NCI-H2107 treated with DMSO at 0.1 percent for 48 hours (cell line): ENCODE measurements at regions not wholly inside any gene's neighbourhood (a gene's known extent, or its start where the extent isn't known, plus 50 kb on each side); places are given as distances from the start of the nearest gene placed in this dataset.
"Not testable (repeated sequence)": the region's sequence is repeated elsewhere in the genome, so short reads cannot be mapped to it uniquely, and the experiment has no call there.

Source experiments
- DNase-seq: peaks from one replicate; lab custom pipeline; 2025; ENCODE audit not compliant: unreplicated experiment; lab: John Stamatoyannopoulos, UW

DNA sequence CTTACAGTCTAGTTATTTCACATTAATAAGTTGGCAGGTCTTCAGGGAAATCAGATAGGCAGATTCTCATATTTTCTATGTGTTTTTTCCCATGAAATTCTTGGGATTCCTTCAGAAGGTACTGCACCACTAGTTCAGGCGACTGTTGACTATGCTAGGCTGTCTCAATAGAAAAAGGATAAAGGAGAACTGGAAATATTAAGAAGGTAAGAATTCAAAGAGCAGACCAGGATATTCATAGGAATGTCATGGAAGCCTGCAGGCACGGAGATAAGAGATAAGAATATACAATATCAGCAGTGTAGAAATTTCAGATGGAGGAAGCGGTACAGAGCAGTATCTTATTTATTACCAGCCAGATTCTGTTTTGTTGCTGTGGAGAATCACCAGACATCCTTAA is 432.1 kb upstream of the MDFIC2 start:
- no peak for DNase-seq

DNA sequence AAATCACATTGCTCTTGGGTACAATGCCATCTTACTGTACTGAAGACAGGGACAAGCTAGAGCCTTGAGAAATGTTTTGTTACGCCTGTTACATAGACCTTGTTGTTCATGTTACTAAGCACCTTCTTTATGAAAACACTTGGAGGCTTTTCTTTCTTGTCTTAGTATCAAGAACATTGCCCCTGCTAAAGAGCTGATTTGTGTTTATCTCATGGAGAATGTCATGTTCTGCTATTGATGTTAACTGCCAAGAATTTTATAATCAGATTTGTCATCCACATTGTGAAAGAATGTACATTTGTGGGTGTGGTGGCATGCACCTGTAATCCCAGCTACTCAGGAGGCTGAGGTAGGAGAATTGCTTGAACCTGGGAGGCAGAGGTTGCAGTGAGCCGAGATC is 431.3 kb upstream of the MDFIC2 start:
- DNase-seq, result no peak

DNA sequence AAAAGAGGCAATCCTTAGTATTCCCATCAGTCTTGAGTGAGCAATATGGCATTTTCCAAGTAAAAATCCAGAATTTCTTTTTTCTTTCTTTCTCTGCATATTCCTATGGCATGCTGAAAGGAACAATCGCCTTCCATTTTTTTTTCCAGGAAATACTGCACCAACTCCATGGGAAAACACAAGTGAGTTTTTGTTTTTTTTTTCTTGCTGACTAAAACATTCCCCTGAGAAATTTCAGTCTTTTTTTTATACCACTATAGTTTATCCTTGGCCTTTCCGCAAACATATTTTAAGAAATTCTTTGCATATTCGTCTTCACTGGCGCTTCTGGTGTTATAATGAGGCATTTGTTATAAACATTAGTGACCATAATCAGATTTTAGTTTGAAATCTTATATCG is 429.6 kb upstream of the MDFIC2 start:
- DNase-seq, result no peak

DNA sequence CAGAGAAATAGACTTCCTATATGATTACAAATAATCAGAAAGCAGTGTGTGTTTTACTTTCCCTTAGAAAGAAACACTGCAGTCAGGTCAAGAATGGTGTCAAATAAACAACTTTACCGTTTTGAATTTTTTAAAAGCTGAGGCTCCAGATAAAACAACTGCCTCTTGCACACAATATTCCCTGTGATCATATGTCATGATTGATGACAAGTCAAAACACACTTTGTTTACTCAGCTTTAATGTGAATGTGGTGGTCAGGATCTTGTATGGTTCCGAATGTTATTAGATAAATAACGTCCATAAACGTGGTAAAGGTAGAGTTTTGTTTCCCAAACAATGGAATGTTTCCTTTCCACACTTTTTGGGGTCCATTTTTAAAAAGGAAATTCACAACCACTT is 428.4 kb upstream of the MDFIC2 start:
- no peak for DNase-seq

DNA sequence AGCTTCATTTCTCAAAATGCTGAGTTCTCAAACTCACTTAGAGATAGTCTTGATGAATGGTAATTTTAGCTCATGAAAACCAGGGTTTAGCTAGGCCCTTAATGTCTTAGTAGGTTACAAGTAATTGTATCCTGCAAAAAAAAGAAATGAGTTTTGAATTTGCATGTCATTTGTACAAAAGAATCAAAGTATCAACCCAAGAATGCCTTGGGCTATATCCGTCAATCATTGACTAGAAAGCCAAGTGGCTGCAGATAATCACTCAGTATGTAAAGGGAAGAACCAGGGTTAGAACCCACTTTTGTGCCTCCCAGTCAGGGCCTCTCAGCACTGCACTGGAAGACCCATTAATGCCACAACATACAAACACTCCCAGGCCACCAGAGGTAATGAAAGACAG is 427.6 kb upstream of the MDFIC2 start:
- DNase-seq, result no peak

DNA sequence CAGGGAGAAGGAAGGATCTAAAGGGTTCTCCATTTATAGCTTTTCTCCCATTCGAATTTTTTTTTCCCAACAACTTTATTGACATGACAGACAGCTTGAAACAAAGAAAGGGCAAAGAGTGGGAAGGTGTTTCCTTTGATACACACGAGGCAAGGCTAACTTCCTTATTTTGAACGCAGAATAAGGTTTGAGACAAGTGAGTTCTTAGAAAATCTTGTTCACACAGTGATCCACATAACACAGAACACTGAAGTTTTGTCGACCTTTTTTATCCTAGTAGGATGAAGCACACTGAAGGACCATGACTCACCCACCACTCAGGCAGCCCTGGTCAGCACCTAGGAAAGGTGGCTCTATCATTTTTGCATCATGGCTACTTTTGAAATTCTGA is 425.8 kb upstream of the MDFIC2 start:
- DNase-seq, result no peak

DNA sequence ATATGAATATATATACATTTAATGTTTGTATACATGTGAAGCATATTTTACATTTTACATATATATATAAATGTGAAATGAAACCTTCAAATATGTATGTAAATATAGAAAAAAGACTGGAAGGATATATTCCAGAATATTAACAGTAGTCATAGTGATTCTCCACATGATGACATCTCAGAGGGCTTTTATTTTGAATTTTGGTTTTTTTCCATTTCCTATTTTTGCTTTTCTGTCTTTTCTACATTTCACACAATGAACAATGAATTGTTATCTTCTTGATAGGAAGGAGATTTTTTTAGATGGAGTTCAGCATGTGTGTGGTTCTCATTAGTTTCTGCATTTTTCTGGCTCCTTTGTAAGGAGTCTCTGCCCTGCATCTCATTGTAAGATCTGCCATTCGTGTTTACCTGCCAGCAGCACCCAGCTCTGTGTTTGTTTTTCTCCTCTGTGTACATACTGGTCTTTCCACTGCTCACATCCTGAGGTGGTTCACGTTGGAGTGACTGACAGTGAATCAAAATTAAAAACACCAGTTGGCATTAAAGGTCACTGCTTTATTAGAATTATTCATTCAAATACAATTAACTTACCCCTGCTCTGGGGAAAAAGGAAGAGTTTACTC is 425.3 kb upstream of the MDFIC2 start:
- DNase-seq, result no peak

DNA sequence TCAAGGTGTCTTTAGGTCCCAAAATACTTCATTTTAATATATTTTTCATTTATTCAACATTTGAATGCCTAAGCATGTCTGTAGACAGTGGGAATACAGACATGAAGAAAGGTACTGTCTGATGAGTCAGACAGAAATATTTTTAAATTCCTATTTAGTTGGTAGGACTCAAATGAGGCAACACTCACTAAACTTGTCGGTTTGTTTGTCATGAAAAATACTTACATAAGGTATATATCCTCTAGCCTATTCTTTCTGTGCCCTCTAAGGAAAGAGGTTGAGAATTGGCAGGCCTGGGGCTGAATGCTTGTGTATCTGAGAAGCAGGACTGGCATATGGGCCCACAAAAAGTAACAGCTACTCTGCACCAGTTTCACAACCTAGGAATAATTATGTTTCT is 423.6 kb upstream of the MDFIC2 start:
- no peak for DNase-seq

DNA sequence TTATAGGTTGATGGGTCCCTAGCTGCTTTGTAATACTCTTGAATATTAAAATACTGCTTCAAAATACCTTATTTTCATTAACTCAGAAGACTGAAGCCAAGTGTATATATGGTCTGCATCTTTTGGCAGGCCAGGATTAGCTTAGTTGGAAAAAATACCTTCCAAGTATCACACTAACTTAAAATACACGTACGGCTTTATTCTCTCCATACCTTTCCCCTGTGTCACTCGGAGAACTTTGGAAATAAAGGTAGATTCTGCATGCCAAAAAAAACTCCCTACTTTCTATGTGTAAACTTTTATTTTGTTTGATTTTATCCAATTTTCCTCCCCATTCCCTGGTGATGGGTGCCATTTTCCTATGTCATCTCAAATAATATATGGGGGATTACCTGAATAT is 422.3 kb upstream of the MDFIC2 start:
- no peak for DNase-seq

DNA sequence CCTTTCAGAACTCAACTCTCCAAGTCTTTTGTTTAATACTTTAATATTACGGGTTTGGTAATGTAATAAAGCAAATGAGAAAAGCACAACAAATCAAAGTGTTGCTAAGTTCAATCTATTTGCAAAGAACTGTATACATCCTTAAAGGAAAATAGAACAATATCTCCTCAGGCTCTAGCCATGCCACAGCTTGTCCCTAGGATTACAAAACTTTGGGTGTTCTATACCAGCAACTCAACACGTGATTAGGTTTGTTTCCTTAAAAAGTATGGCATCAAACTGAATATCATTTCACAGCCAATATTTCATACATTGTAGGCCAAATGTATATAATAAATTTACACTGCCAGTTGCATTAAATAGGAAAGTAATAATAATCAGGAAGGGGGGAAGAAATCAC is 418.6 kb upstream of the MDFIC2 start:
- no peak for DNase-seq

DNA sequence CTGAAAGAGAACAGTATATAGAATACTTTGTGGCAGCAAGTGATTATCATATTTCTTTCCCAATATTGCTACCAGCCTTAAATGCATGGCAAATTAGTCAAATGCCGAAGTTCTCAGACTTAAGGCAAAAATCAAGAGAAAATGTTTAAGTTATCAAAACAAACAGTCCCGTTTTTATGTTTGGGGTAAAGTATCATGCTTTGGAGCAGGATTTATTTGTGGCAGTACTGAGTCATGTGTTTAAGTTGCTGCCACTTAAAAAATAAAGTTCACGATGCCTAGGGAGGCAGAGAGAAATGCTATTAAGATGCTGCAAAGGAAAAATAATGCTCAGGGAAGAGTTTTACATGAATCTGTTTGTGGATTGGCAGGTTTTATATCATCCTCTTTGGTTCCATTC is 417.4 kb upstream of the MDFIC2 start:
- no peak for DNase-seq

DNA sequence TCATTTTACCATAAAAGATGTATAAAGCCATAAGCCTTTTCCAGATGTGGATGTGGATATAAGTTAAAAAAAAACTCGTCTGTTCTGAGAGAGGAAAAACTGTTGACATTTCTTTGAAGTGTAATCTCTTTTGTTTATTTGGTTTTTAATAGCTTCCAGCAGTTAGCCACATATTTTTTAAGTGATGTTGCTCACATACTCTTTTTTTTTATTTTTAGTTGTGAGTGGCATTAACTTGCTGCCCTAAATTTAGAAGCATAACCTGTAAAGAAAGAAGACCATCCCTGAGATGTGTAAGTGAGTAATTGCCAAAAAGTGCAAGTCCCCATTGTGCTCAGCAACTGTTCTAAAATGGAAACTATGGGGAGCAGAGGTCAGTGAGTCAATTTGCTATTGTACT is 415.9 kb upstream of the MDFIC2 start:
- no peak for DNase-seq

DNA sequence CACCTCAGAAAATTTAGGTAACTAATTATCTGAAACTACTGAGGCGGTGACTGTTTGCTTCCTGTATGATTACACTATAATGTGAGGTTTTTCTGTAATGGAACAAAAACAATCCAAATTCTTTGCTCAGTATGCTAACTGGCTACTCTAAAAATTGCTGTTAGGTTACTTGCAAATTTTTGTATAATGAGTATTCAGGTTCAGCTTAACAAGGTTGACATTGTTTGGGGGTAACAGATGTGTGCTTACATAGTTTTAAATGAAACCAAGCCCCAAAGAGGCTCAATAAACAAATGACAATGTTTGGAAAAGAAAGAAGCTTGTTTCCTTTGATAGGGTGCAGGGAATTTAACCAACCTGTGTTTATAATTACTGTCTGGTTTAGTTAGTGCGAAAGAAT is 414.5 kb upstream of the MDFIC2 start:
- DNase-seq, result no peak

DNA sequence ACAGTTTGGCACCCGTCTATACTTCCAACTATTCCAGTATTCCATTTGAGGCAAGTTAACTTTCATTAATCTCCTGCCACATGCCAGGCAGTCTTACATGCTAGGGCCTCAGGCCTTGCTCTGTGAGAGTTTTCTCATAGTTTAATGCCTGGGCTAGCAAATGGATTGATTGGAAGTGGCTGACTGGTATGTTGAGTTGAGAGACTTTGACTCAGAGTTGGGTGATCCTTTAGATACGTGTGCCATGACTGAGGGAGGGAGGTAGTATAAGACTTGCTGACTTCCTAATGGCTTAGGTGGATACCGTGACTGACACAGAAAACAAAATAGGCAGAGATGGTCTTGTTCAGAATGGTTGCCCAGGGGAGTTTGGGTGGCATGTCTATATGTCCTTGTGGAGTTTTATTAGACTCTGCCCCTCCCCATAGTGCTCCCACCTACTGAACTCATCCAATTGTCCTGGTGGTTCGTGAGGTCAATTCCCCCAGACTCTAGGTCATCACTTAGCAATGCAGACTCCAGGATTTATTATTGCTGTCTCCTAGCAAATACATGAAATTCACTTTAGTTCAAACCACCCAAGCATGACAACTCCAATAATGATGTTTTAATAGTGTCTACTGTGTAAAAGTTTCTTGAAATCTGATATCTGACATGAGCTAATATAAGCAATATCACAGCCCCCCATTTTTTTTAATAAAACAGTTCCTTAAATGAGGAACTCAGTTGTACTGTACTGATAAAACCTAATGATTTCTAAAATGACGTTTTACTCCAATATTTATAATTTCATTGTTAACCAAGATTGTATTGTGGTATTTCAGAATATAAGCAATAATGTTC is 413.9 kb upstream of the MDFIC2 start:
- DNase-seq, result no peak

DNA sequence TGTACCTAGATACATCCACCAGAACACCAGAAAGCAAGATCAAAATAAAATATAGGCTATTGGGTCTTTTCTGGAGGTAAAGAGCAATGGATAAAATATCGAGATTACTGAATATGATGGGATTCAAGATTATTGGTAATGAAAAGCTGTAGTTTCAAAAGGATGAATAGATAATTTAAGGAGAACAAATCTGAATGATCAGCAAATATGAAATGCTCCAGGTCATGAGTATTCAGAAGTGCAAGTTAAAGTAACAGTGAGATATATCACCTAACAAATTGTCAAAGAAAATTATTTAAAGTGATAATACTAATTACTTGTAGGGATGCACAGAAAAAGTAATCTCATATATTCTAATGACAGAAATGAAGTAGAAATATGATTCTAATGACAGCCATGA is 409.6 kb upstream of the MDFIC2 start:
- DNase-seq, result no peak

DNA sequence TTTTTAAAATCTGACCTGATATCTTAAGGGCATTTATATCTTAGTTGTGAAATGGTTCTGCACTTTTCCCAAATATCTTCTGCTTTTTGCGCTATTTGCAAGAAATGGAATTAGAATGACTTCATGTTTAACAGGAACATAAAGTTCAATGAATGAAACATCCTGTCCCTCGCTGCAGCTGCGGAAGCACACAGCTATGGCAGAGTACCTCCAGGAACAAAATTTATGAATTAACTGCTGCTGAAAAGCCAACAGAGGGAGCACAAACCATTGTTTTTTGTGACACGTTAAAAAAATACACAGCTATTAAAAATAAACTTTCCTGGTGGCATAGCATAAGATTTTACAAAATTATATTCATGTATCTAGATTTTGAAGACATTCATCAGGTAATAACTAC is 404.4 kb upstream of the MDFIC2 start:
- DNase-seq, result no peak

DNA sequence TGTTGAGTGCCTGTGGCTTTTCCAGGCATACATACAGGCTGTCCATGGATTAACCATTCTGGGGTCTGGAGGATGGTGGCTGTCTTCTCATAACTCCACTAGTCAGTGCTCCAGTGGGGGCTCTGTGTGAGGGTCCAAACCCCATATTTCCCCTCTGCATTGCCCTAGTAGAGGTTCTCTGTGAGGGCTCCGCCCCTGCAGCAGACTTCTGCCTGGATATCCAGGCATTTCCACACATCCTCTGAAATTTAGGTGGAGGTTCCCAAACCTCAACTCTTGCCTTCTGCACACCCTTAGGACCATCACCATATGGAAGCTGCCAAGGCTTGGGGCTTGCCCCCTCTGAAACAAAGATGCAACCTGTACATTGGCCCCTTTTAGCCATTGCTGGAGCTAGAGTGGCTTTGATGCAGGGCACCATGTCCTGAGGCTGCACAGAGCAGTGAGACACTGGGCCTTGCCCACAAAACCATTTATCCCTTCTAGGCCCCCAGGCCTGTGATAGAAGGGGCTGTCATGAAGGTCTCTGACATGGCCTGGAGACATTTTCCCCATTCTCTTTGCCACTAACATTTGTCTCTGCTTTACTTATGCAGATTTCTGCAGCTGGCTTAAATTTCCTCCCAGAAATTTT is 400.1 kb upstream of the MDFIC2 start:
- DNase-seq, result no peak

DNA sequence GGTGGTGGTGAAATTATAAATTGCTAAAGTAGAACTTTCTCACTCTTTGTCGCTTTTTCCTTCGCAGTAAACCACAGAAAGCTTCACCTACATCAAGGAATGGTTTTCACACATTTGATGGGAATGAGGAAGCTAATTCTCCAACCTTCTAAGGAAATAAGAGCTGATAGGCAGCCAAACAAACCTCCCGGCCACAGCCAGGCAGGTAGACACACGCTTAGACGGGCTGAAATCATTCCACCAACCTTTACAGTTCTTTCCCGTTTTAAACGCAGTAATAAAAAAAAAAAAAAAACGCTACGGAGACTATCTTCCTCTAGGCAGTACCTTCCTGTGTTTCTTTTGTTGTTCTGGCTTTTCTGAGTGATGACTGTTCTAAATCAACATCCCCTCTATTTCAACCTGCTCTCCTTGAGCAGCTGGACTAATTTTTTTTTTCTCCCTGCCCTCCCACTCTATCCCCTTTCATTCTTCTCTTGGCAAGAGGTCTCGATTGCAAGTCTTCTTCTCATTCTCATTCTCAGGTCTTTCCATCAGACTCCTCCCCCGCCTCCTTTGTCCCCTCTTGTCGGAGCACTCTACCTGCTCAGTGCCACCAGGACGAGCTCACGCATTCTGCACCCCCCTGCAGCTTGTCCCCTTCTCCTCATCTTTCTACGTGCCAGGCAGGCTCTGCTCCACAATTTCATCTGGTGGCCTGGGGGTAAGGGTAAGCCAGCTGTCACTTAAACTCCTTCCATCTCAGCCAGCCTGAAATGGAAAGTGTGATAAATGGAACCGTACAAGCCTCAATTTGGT is 391.1 kb upstream of the MDFIC2 start:
- DNase-seq, result no peak

DNA sequence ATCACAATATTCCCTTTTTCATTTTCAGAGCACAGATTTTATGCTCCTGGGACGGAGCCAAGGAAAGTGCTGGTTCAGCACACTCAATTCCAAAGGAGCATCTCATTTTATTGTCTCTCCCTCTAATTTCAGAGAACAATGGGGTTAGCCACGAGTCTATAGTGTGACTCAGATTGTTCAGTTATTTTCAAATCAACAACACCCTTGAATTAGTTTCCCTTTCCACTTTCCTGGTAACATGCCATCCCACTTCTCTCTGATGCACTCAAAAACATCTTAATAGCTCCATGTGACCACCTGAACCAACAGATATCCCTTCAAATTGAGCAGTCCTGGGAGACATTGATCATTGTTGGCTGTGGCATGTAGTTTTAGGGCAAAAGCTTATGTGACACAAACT is 389.7 kb upstream of the MDFIC2 start:
- DNase-seq, result no peak

DNA sequence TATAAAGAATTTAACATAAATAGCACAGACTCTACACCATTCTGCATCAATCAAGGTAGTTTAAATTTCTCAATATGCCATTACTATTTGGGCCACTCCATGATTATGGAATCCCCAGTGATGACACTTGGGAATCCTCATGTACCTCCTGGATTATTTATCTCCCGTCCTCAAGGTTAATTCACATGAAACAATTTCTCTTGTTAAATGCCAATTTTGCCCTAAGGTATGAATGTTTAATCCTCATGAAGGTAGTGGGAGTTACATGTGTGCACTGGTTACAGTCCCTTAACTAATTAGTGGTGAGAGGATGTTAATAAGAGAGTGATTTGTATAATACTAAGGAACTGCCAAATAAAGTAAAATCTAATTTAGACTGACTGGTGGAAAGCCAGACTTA is 372.3 kb upstream of the MDFIC2 start:
- no peak for DNase-seq

DNA sequence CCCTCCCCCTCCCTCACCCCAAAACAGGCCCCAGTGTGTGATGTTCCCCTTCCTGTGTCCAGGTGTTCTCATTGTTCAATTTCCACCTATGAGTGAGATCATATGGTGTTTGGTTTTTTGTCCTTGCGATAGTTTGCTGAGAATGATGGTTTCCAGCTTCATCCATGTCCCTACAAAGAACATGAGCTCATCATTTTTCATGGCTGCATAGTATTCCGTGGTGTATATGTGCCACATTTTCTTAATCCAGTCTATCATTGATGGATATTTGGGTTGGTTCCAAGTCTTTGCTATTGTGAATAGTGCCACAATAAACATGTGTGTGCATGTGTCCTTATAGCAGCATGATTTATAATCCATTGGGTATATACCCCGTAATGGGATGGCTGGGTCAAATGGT is 363.4 kb upstream of the MDFIC2 start:
- not testable (repeated sequence) for DNase-seq
